ENCODE measurements at regions not wholly inside any gene's neighbourhood (a gene's known extent, or its start where the extent isn't known, plus 50 kb on each side); places are given as distances from the start of the nearest gene placed in this dataset.
A peak's percentile ranks its signal among the peaks of the same experiment; 100 is the strongest.

DNA sequence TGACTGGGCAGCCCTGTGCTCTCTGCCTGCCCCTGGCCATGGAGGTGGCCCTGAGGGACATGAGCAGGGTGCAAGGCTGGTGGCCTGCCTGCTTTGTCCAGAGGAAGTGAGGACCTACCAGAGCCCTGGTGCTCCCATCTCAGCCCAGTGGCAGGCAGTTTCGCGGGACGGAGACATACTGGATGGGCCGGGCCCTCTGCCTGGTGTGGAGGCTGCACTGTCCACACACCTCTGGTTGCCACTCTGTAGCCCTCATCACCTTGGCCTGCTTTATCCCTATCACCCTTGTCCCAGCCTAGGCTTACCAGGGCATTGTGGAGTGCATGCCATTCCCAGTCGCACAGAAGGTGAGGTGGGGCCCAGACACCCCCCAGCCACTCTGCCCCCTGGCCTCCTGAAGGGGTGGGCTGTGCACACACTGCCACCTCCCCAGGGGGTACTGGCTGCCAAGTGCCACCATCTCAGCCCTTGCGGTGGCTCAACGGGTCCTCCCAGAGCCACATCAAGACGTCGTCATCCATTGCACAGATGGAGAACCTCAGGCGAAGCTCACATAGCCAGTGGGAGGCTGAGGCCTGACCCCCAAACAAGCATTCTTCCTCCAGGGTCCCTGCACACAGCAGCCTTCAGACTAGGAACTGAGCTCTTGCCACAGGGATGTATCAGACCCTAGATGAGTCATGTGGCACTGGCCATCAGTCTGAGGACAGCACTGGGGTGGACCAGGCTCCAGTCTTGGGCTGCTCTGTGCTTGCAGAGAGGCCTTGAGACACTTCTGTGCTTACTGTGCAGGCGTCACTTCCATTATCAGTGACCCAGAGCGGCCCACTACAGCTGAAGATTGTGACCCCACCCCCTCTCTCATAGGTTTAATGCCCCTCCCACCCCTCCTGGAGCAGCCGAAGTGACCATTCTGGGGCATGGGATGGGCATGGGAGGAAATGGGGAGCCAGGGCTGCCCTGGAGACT is 176.1 kb downstream of the IGLL1 start:
- Histone ChIP-seq H3K36me3 (no peaks in the 10 kb centered on the region), H3K9me3 (no peaks in the 10 kb centered on the region), H3K27me3 (peaks cover 0 to 50% of the 10 kb centered on the region in 2 donors), H3K4me1 (peaks cover 0 to 12% (median 6%) of the 10 kb centered on the region in 4 donors), H3K27ac (no peak overlapping the region), H3K4me3 (no peak overlapping the region)
- no peak for DNase-seq
- intact Hi-C loops (cut with DNase I; ENCODE audit: low total_unique reads) = no loop called here
- TF ChIP-seq, protein P1, sequence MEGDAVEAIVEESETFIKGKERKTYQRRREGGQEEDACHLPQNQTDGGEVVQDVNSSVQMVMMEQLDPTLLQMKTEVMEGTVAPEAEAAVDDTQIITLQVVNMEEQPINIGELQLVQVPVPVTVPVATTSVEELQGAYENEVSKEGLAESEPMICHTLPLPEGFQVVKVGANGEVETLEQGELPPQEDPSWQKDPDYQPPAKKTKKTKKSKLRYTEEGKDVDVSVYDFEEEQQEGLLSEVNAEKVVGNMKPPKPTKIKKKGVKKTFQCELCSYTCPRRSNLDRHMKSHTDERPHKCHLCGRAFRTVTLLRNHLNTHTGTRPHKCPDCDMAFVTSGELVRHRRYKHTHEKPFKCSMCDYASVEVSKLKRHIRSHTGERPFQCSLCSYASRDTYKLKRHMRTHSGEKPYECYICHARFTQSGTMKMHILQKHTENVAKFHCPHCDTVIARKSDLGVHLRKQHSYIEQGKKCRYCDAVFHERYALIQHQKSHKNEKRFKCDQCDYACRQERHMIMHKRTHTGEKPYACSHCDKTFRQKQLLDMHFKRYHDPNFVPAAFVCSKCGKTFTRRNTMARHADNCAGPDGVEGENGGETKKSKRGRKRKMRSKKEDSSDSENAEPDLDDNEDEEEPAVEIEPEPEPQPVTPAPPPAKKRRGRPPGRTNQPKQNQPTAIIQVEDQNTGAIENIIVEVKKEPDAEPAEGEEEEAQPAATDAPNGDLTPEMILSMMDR (IDR thresholded peaks at IDR 0.05) = no peak

DNA sequence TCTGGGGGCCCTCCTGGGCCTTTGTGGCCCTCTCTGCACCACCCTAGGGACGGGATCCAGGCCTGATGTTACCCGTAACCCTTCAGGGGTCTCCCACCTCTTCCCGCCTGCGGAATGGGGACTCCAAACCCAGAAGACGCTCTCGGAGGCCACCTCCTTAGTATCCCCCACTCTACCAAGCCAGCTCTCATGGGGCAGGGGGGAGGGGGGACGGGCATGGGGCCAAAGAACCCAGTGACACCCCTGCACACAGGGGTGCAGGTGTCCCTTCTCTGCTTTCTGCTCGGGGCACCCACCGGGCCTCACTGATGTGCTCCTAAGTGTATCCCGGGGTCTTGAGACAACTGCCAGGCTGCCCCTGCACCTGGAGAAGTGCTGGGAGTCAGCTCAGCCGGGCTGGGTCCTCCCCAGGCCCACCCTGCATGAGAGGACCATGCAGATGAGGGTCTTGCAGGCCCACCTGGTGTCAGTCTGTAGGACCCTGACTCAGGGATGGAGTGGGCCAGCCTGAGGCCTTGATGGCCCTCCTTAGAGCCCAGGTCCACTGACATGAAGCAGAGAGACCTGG is 176.9 kb downstream of the IGLL1 start:
- Histone ChIP-seq H3K27ac (no peak overlapping the region), H3K36me3 (no peaks in the 10 kb centered on the region), H3K4me1 (peaks cover 0 to 12% (median 6%) of the 10 kb centered on the region in 4 donors), H3K4me3 (no peak overlapping the region), H3K9me3 (no peaks in the 10 kb centered on the region), H3K27me3 (peaks cover 0 to 50% of the 10 kb centered on the region in 2 donors)
- intact Hi-C loops (cut with DNase I; ENCODE audit: low total_unique reads) = no loop called here
- peak in 1 of 2 donors; percentile 57 for DNase-seq
- TF ChIP-seq, protein P1 (IDR thresholded peaks at IDR 0.05) = no peak

DNA sequence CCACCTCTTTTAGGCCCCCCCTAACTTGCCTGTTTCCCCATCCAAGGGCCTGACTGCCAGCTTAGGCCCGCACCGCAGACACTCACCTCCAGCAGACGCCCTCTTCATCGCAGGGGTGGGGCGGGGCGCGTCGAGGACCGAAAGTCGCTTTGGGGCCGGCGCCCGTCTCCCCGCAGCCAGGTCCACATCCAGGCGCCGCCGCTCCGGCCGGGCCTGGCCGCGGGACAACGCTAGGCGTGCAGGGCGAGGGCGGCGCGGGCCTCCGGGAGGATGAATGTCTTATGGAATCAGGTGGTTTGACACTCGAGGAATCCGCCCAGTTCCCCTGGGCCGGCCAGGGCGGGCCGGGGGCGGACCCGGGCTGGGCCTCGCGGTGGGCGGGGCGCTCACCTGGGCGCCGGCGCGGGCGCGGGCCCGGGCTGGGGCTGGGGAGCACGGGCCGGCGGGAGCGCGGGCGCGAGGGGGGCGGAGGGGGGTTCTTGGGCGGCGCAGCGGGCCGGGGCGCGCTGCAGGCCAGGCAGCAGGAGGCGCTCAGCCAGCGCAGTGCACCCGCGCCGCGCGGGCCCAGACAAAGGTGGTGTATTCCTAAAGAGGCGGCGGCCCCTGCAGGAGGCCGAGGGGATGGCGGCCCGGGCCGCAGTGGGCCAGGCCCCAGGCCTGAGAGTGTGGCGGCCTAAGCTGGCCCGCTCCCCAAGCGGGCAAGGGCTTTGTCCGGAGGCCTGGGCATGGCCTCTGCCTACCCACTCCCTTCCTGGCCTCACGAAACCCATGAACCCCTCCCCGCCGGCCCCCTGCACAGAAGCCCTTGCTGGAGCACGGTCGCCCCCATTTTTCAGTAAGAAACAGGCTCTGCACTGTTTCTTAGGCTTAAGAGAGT is 177.6 kb downstream of the IGLL1 start:
- peak in 1 of 2 donors; percentile 59 for DNase-seq
- H3K4me1 ChIP-seq = peaks cover 0 to 12% (median 6%) of the 10 kb centered on the region in 4 donors
- no peaks in the 10 kb centered on the region for H3K9me3 ChIP-seq
- peaks cover 0 to 50% of the 10 kb centered on the region in 2 donors for H3K27me3 ChIP-seq
- TF ChIP-seq, protein P1 (IDR thresholded peaks at IDR 0.05) = peak in 1 of 2 experiments; percentile 28
- H3K27ac ChIP-seq = no peak overlapping the region
- peak overlapping the region; percentile 19 to 40 for H3K4me3 ChIP-seq
- intact Hi-C loops (cut with DNase I; ENCODE audit: low total_unique reads) = no loop called here
- no peaks in the 10 kb centered on the region for H3K36me3 ChIP-seq

DNA sequence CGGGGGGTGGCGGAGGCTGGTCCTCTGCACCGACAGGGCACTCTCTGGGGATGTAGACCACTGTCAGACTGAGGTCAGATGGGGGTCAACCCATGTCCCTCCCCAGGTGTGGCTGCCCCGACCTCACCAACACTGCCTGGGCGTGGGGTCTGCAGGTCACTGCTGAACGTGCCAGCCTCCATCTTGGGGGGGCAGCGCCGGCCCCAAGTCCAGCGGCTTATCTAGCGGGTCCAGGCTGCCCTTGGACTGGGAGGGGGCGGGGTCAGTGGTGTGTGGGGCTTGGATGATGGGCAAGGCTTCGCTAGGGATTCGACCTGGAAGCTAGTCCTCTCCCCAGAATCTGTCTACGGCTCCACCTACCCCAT is 178.2 kb downstream of the IGLL1 start:
- H3K4me3 ChIP-seq = peak overlapping the region in 1 of 2 donors; percentile 40
- peak in 1 of 2 donors; percentile 51 for DNase-seq
- no peak overlapping the region for H3K27ac ChIP-seq
- intact Hi-C loops (cut with DNase I; ENCODE audit: low total_unique reads) = no loop called here
- H3K9me3 ChIP-seq = no peaks in the 10 kb centered on the region
- peaks cover 0 to 50% of the 10 kb centered on the region in 2 donors for H3K27me3 ChIP-seq
- peaks cover 0 to 12% (median 6%) of the 10 kb centered on the region in 4 donors for H3K4me1 ChIP-seq
- H3K36me3 ChIP-seq = no peaks in the 10 kb centered on the region
- TF ChIP-seq, protein P1 (IDR thresholded peaks at IDR 0.05) = no peak

Data from tibial artery (tissue), 4 donors.